ENCODE measurements at regions not wholly inside any gene's neighbourhood (a gene's known extent, or its start where the extent isn't known, plus 50 kb on each side); places are given as distances from the start of the nearest gene placed in this dataset.

DNA sequence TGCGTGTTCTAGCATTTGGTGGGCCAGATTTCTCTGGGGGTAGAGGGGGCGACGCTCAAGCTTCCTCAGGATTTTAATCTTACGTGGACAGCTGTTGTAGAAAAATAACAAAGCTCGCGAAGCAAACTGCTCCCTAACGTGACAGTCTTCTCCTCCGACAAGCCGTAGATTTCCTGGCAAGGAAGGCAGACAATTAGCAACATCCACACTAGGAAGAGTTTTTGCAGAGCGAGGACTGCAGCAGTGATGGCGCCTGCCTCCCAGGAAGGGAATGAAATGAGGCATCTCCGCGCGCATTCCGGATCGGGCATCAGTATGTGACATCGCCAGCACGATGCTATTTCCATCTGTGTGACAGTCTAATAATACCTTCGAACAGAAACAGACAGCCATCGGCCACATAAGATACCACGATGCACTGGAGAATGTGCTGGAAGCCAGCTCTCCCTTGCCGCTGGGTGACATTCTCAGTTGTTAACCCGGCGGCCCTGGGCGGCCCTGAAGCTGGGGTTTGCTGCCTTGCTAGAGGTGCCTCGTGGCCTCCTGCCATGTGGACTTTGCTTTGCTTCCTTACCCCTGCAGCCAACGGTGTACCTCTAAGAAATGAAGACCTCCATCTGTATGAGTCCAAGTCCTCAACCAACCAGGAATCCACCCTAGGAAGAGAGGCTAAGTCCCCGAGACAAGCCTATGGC lies 101.8 kb upstream of the AGAP1 start:
- TF ChIP-seq, protein P1, sequence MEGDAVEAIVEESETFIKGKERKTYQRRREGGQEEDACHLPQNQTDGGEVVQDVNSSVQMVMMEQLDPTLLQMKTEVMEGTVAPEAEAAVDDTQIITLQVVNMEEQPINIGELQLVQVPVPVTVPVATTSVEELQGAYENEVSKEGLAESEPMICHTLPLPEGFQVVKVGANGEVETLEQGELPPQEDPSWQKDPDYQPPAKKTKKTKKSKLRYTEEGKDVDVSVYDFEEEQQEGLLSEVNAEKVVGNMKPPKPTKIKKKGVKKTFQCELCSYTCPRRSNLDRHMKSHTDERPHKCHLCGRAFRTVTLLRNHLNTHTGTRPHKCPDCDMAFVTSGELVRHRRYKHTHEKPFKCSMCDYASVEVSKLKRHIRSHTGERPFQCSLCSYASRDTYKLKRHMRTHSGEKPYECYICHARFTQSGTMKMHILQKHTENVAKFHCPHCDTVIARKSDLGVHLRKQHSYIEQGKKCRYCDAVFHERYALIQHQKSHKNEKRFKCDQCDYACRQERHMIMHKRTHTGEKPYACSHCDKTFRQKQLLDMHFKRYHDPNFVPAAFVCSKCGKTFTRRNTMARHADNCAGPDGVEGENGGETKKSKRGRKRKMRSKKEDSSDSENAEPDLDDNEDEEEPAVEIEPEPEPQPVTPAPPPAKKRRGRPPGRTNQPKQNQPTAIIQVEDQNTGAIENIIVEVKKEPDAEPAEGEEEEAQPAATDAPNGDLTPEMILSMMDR (conservative IDR thresholded peaks at IDR 0.05) = no peak
- no peak for TF ChIP-seq ZFX (IDR thresholded peaks at IDR 0.05)
